SK-N-SH (cell line): ENCODE measurements at regions not wholly inside any gene's neighbourhood (a gene's known extent, or its start where the extent isn't known, plus 50 kb on each side); places are given as distances from the start of the nearest gene placed in this dataset.

Experiments
- CTCF ChIA-PET: fragments of 300-600, 350-600 bp; formaldehyde crosslinking; extraction: SDS; loops from one replicate; lab custom pipeline; 2021; lab: Yijun Ruan, JAX
- POLR2A ChIA-PET: fragments of 350-600 bp; sonication (Branson Sonifier 250); formaldehyde crosslinking; extraction: SDS; loops from one replicate; lab custom pipeline; 2020; ENCODE audit warnings: antibody characterized with exemption, inconsistent platforms; lab: Yijun Ruan, JAX
- DNase-seq: peaks from one replicate; pipeline ENCODE4 v3.0.0; 2012
- H2AFZ ChIP-seq: fragments of 200-600 bp; sonication (generic); 2 replicates; pipeline ENCODE4 v1.8.1; 2016; ENCODE audit warnings: antibody characterized with exemption, mild to moderate bottlenecking, low read depth
- H3F3A ChIP-seq: fragments of 200-600 bp; sonication (generic); replicated peaks from 2 replicates; pipeline ENCODE3; 2016; ENCODE audit warnings: antibody characterized with exemption, mild to moderate bottlenecking; ENCODE audit not compliant: insufficient read depth
- H3K27ac ChIP-seq, 2 experiments: fragments of 200-500 bp in 1 of 2; fragments of 200-600 bp in 1 of 2; sonication (Bioruptor generic) in 1 of 2; sonication (generic), shearing (Covaris generic) in 1 of 2; 2 replicates each; pipeline versions ENCODE4 v1.5.1 to v1.6.1; 2014 to 2016; ENCODE audit warnings: low read depth in 2 of 2, inconsistent platforms in 1 of 2, low read length in 1 of 2, mild to moderate bottlenecking in 1 of 2, mixed read lengths in 1 of 2
- H3K27me3 ChIP-seq: fragments of 200-600 bp; sonication (generic), shearing (Covaris generic); 2 replicates; pipeline ENCODE4 v1.6.1; 2016; ENCODE audit warnings: mixed run types; ENCODE audit not compliant: insufficient read depth
- H3K36me3 ChIP-seq, 2 experiments: fragments of 200-500 bp in 1 of 2; fragments of 200-600 bp in 1 of 2; sonication (Bioruptor generic) in 1 of 2; sonication (generic) in 1 of 2; replicated peaks in 1 of 2; 2 replicates each; pipeline versions ENCODE3 to v1.5.1; 2014 to 2016; ENCODE audit warnings: low read length in 1 of 2, mild to moderate bottlenecking in 1 of 2; ENCODE audit not compliant: insufficient read depth in 2 of 2, control insufficient read depth in 1 of 2
- H3K4me1 ChIP-seq, 2 experiments: fragments of 200-500 bp in 1 of 2; fragments of 200-600 bp in 1 of 2; sonication (Bioruptor generic) in 1 of 2; sonication (generic), shearing (Covaris generic) in 1 of 2; 2 replicates each; pipeline versions ENCODE4 v1.5.1 to v1.6.1; 2014 to 2016; ENCODE audit warnings: low read depth in 1 of 2, low read length in 1 of 2, mixed run types in 1 of 2; ENCODE audit not compliant: insufficient read depth in 2 of 2, control insufficient read depth in 1 of 2
- H3K4me2 ChIP-seq: fragments of 200-600 bp; sonication (generic), shearing (Covaris generic); 2 replicates; pipeline ENCODE4 v1.6.1; 2017; ENCODE audit warnings: mixed run types
- H3K4me3 ChIP-seq, 2 experiments: fragments of 200-500 bp in 1 of 2; fragments of 200-600 bp in 1 of 2; sonication (Bioruptor generic) in 1 of 2; sonication (generic), shearing (Covaris generic) in 1 of 2; 2 replicates each; pipeline versions ENCODE4 v1.5.1 to v1.8.1; 2014 to 2016; ENCODE audit warnings: low read depth in 2 of 2, inconsistent platforms in 1 of 2, low read length in 1 of 2, mild to moderate bottlenecking in 1 of 2, mixed read lengths in 1 of 2, moderate library complexity in 1 of 2
- H3K79me2 ChIP-seq: fragments of 200-600 bp; sonication (generic); 2 replicates; pipeline ENCODE4 v1.8.1; 2017; ENCODE audit warnings: mild to moderate bottlenecking; ENCODE audit not compliant: insufficient read depth
- H3K9ac ChIP-seq: fragments of 200-600 bp; sonication (generic); 2 replicates; pipeline ENCODE4 v1.6.1; 2017; ENCODE audit warnings: mixed run types
- H3K9me2 ChIP-seq: fragments of 200-600 bp; sonication (generic); 2 replicates; pipeline ENCODE4 v1.6.1; 2017; ENCODE audit warnings: mixed run types
- H3K9me3 ChIP-seq: fragments of 200-600 bp; sonication (generic); 2 replicates; pipeline ENCODE4 v1.6.1; 2017; ENCODE audit warnings: mixed run types, mild to moderate bottlenecking, moderate library complexity
- H4K20me1 ChIP-seq: fragments of 200-600 bp; sonication (generic); 2 replicates; pipeline ENCODE4 v1.6.1; 2017; ENCODE audit warnings: mild to moderate bottlenecking, mixed run types; ENCODE audit not compliant: insufficient read depth
- ELF1 ChIP-seq: IDR thresholded peaks from 2 replicates; pipeline ENCODE4 v1.4.0; 2012
- EZH2phosphoT487 ChIP-seq: fragments of 200-600 bp; sonication (generic); IDR thresholded peaks from 2 replicates; pipeline ENCODE4 v1.6.1; 2017; ENCODE audit warnings: low read depth, mixed run types, mild to moderate bottlenecking, antibody characterized with exemption, moderate library complexity, borderline replicate concordance
- FOXM1 ChIP-seq: IDR thresholded peaks from 2 replicates; pipeline ENCODE4 v1.4.0; 2012; ENCODE audit warnings: low read depth, mild to moderate bottlenecking
- GABPA ChIP-seq: IDR thresholded peaks from 2 replicates; pipeline ENCODE4 v1.4.0; 2012; ENCODE audit warnings: low read depth, mild to moderate bottlenecking
- GATA2 ChIP-seq: sonication (generic); formaldehyde crosslinking; IDR thresholded peaks from 2 replicates; pipeline ENCODE4 v1.5.0; 2020; ENCODE audit warnings: mild to moderate bottlenecking, missing genetic modification reagents
- MXI1 ChIP-seq: IDR thresholded peaks from 2 replicates; pipeline ENCODE4 v1.6.1; 2012; ENCODE audit warnings: mild to moderate bottlenecking, low read depth, low read length, improper control_type of control experiment
- NFIC ChIP-seq: IDR thresholded peaks from 2 replicates; pipeline ENCODE4 v1.4.0; 2012; ENCODE audit warnings: borderline replicate concordance
- POLR2AphosphoS5 ChIP-seq: IDR thresholded peaks from 2 replicates; pipeline ENCODE4 v1.6.1; 2012; ENCODE audit warnings: low read depth, low read length
- RCOR1 ChIP-seq: fragments of 150-350 bp; IDR thresholded peaks from 2 replicates; pipeline ENCODE4 v1.6.1; 2017; ENCODE audit warnings: antibody characterized with exemption, low read length
- RFX5 ChIP-seq: IDR thresholded peaks from 2 replicates; pipeline ENCODE4 v1.6.1; 2012; ENCODE audit warnings: mild to moderate bottlenecking, improper control_type of control experiment, low read length
- RXRA ChIP-seq: IDR thresholded peaks from 2 replicates; pipeline ENCODE4 v1.4.0; 2012; ENCODE audit warnings: low read depth, mild to moderate bottlenecking, borderline replicate concordance
- SMC3 ChIP-seq: IDR thresholded peaks from 2 replicates; pipeline ENCODE4 v1.6.1; 2012; ENCODE audit warnings: low read depth, low read length, improper control_type of control experiment
- TCF12 ChIP-seq: IDR thresholded peaks from 2 replicates; pipeline ENCODE4 v1.4.0; 2012
- TEAD4 ChIP-seq: IDR thresholded peaks from 2 replicates; pipeline ENCODE4 v1.4.0; 2012; ENCODE audit warnings: mild to moderate bottlenecking, borderline replicate concordance; ENCODE audit not compliant: insufficient read depth
- WGBS: methylation state at CpG from one replicate; pipeline ENCODE4 v1.1.6; 2017; ENCODE audit warnings: low lambda C conversion rate; 5-methylcytosine and 5-hydroxymethylcytosine counted together
- TF ChIP-seq, protein P1 (sequence below): IDR thresholded peaks from 2 replicates; pipeline ENCODE4 v1.6.1; 2012; ENCODE audit warnings: mild to moderate bottlenecking, low read depth, low read length, moderate library complexity
- TF ChIP-seq, protein P2 (sequence below): IDR thresholded peaks from 2 replicates; pipeline ENCODE4 v1.4.0; 2012; ENCODE audit warnings: low read depth
- TF ChIP-seq, protein P3 (sequence below): fragments of 150-350 bp; IDR thresholded peaks from 2 replicates; pipeline ENCODE4 v1.6.1; 2016; ENCODE audit warnings: mild to moderate bottlenecking, low read depth, low read length
- TF ChIP-seq, protein P4 (sequence below): fragments of 200-600 bp; sonication (generic); IDR thresholded peaks from 2 replicates; pipeline ENCODE4 v1.6.1; 2017; ENCODE audit warnings: antibody characterized with exemption, mild to moderate bottlenecking, moderate library complexity
- TF ChIP-seq, protein P5 (sequence below): IDR thresholded peaks from 2 replicates; pipeline ENCODE4 v1.4.0; 2012; ENCODE audit warnings: low read depth, borderline replicate concordance

DNA sequence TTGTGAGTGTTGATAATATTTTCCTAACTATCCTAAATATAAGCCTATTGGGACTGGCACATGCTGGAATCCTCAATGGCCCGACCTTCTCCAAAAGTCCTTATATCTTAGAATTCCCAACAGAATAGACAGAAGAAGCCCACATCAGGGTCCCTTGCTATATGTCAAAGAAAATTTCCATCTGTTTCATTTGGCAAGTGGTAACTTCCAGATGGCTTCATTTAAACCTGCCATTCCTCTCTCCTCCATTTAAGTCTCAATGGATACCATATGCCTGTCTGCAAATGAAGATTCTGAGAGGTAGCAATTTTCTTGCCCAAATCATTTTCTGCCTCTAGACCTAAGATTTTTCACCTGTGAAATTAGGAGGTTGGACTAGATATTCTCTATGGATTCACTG, 73.1 kb upstream of the KCNA4 start:
- no peak overlapping the region for H3K4me2 ChIP-seq
- POLR2A ChIA-PET = no interaction called here
- H2AFZ ChIP-seq = no peak overlapping the region
- no peaks in the 10 kb centered on the region for H3K4me1 ChIP-seq
- no peaks in the 10 kb centered on the region for H3K79me2 ChIP-seq
- no peaks in the 10 kb centered on the region for H4K20me1 ChIP-seq
- 0% methylated on average over 1 of the region's 1 CpG for WGBS
- H3F3A ChIP-seq = no peaks in the 10 kb centered on the region
- no peak overlapping the region for H3K4me3 ChIP-seq
- no peaks in the 10 kb centered on the region for H3K27me3 ChIP-seq
- no peaks in the 10 kb centered on the region; the same call in 1 of the 2 replicates for H3K9me2 ChIP-seq
- no peaks in the 10 kb centered on the region for H3K9me3 ChIP-seq
- TF ChIP-seq, protein P1, sequence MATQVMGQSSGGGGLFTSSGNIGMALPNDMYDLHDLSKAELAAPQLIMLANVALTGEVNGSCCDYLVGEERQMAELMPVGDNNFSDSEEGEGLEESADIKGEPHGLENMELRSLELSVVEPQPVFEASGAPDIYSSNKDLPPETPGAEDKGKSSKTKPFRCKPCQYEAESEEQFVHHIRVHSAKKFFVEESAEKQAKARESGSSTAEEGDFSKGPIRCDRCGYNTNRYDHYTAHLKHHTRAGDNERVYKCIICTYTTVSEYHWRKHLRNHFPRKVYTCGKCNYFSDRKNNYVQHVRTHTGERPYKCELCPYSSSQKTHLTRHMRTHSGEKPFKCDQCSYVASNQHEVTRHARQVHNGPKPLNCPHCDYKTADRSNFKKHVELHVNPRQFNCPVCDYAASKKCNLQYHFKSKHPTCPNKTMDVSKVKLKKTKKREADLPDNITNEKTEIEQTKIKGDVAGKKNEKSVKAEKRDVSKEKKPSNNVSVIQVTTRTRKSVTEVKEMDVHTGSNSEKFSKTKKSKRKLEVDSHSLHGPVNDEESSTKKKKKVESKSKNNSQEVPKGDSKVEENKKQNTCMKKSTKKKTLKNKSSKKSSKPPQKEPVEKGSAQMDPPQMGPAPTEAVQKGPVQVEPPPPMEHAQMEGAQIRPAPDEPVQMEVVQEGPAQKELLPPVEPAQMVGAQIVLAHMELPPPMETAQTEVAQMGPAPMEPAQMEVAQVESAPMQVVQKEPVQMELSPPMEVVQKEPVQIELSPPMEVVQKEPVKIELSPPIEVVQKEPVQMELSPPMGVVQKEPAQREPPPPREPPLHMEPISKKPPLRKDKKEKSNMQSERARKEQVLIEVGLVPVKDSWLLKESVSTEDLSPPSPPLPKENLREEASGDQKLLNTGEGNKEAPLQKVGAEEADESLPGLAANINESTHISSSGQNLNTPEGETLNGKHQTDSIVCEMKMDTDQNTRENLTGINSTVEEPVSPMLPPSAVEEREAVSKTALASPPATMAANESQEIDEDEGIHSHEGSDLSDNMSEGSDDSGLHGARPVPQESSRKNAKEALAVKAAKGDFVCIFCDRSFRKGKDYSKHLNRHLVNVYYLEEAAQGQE = no peak
- TF ChIP-seq MXI1 = no peak
- no peak for TF ChIP-seq POLR2AphosphoS5
- TF ChIP-seq RFX5 = no peak
- TF ChIP-seq, protein P2, sequence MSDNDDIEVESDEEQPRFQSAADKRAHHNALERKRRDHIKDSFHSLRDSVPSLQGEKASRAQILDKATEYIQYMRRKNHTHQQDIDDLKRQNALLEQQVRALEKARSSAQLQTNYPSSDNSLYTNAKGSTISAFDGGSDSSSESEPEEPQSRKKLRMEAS = no peak
- TF ChIP-seq, protein P3, sequence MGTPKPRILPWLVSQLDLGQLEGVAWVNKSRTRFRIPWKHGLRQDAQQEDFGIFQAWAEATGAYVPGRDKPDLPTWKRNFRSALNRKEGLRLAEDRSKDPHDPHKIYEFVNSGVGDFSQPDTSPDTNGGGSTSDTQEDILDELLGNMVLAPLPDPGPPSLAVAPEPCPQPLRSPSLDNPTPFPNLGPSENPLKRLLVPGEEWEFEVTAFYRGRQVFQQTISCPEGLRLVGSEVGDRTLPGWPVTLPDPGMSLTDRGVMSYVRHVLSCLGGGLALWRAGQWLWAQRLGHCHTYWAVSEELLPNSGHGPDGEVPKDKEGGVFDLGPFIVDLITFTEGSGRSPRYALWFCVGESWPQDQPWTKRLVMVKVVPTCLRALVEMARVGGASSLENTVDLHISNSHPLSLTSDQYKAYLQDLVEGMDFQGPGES = no peak
- TF ChIP-seq, protein P4, sequence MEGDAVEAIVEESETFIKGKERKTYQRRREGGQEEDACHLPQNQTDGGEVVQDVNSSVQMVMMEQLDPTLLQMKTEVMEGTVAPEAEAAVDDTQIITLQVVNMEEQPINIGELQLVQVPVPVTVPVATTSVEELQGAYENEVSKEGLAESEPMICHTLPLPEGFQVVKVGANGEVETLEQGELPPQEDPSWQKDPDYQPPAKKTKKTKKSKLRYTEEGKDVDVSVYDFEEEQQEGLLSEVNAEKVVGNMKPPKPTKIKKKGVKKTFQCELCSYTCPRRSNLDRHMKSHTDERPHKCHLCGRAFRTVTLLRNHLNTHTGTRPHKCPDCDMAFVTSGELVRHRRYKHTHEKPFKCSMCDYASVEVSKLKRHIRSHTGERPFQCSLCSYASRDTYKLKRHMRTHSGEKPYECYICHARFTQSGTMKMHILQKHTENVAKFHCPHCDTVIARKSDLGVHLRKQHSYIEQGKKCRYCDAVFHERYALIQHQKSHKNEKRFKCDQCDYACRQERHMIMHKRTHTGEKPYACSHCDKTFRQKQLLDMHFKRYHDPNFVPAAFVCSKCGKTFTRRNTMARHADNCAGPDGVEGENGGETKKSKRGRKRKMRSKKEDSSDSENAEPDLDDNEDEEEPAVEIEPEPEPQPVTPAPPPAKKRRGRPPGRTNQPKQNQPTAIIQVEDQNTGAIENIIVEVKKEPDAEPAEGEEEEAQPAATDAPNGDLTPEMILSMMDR = no peak
- TF ChIP-seq SMC3 = no peak
- TF ChIP-seq ELF1 = no peak
- TF ChIP-seq, protein P5, sequence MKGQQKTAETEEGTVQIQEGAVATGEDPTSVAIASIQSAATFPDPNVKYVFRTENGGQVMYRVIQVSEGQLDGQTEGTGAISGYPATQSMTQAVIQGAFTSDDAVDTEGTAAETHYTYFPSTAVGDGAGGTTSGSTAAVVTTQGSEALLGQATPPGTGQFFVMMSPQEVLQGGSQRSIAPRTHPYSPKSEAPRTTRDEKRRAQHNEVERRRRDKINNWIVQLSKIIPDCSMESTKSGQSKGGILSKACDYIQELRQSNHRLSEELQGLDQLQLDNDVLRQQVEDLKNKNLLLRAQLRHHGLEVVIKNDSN = no peak
- TF ChIP-seq TEAD4 = no peak
- no peak for TF ChIP-seq GABPA
- TF ChIP-seq RXRA = no peak
- TF ChIP-seq NFIC = no peak
- no peak for TF ChIP-seq FOXM1
- TF ChIP-seq TCF12 = no peak
- TF ChIP-seq EZH2phosphoT487 = no peak
- no peak for TF ChIP-seq RCOR1
- TF ChIP-seq GATA2 = no peak
- CTCF ChIA-PET = no interaction called here
- DNase-seq = no peak
- H3K27ac ChIP-seq = no peak overlapping the region
- H3K36me3 ChIP-seq = no peaks in the 10 kb centered on the region
- no peak overlapping the region for H3K9ac ChIP-seq
